Skin of body (tissue), 1 donor: ENCODE measurements at regions not wholly inside any gene's neighbourhood (a gene's known extent, or its start where the extent isn't known, plus 50 kb on each side); places are given as distances from the start of the nearest gene placed in this dataset.
"Not testable (repeated sequence)": the region's sequence is repeated elsewhere in the genome, so short reads cannot be mapped to it uniquely, and the experiment has no call there.

ENCODE experiments used
- DNase-seq: peaks from one replicate; lab custom pipeline; 2025; lab: John Stamatoyannopoulos, UW

- DNase-seq = no peak
These were observed 390.1 kb downstream of the ZFHX3 start for GRCh38 chr16:72657791-72658190.

GRCh38 chr16:72657164-72657563 lies 390.8 kb downstream of the ZFHX3 start:
- DNase-seq = no peak

- DNase-seq = no peak
These were observed 393.4 kb downstream of the ZFHX3 start for GRCh38 chr16:72654535-72654934.

- no peak for DNase-seq
These were observed 398.5 kb downstream of the ZFHX3 start for GRCh38 chr16:72649254-72649944.

GRCh38 chr16:72646615-72647014 lies 401.3 kb downstream of the ZFHX3 start:
- DNase-seq = peak; percentile 2

- no peak for DNase-seq
These were observed 402.4 kb downstream of the ZFHX3 start for GRCh38 chr16:72645538-72645937.

GRCh38 chr16:72644911-72645310 lies 403.0 kb downstream of the ZFHX3 start:
- DNase-seq = no peak

- DNase-seq = no peak
These were observed 408.4 kb downstream of the ZFHX3 start for GRCh38 chr16:72639494-72639893.

- DNase-seq = no peak
These were observed 410.6 kb downstream of the ZFHX3 start for GRCh38 chr16:72637306-72637705.

- no peak for DNase-seq
These were observed 412.2 kb downstream of the ZFHX3 start for GRCh38 chr16:72635694-72636093.

- no peak for DNase-seq
These were observed 412.8 kb downstream of the ZFHX3 start for GRCh38 chr16:72635104-72635503.

- not testable (repeated sequence) for DNase-seq
These were observed 420.6 kb downstream of the ZFHX3 start for GRCh38 chr16:72627182-72627896.

- no peak for DNase-seq
These were observed 421.3 kb downstream of the ZFHX3 start for GRCh38 chr16:72626623-72627022.

GRCh38 chr16:72621651-72622050 lies 426.3 kb downstream of the ZFHX3 start:
- DNase-seq = no peak

GRCh38 chr16:72620853-72621252 lies 427.1 kb downstream of the ZFHX3 start:
- DNase-seq = no peak

GRCh38 chr16:72620348-72620747 lies 427.6 kb downstream of the ZFHX3 start:
- DNase-seq = no peak

- no peak for DNase-seq
These were observed 432.1 kb downstream of the ZFHX3 start for GRCh38 chr16:72615856-72616255.

- DNase-seq = no peak
These were observed 435.2 kb downstream of the ZFHX3 start for GRCh38 chr16:72612718-72613117.

GRCh38 chr16:72612256-72612655 lies 435.7 kb downstream of the ZFHX3 start:
- peak; percentile 39 for DNase-seq

- no peak for DNase-seq
These were observed 438.0 kb upstream of the PMFBP1 start for GRCh38 chr16:72609933-72610332.

GRCh38 chr16:72609066-72609465 lies 437.1 kb upstream of the PMFBP1 start:
- peak; percentile 23 for DNase-seq

- no peak for DNase-seq
These were observed 432.4 kb upstream of the PMFBP1 start for GRCh38 chr16:72604375-72604774.

GRCh38 chr16:72602499-72602898 lies 430.5 kb upstream of the PMFBP1 start:
- no peak for DNase-seq
